Peyer's patch (tissue), 4 donors: ENCODE measurements at regions not wholly inside any gene's neighbourhood (a gene's known extent, or its start where the extent isn't known, plus 50 kb on each side); places are given as distances from the start of the nearest gene placed in this dataset.

Source experiments
- DNase-seq, 3 donors: peaks; one replicate each; pipeline ENCODE4 v3.0.0-alpha.2; 2017 to 2019
- H3K27ac ChIP-seq, 4 donors: fragments of 200-600 bp; sonication (generic); one replicate each; pipeline ENCODE4 v1.5.1; 2016 to 2019
- H3K27me3 ChIP-seq, 2 donors: fragments of 200-600 bp; sonication (generic); one replicate each; pipeline ENCODE4 v1.5.1; 2019
- H3K36me3 ChIP-seq, 3 donors: fragments of 200-600 bp; sonication (generic); one replicate each; pipeline ENCODE4 v1.5.1; 2016 to 2019
- H3K4me1 ChIP-seq, 4 donors: fragments of 200-600 bp; sonication (generic); one replicate each; pipeline ENCODE4 v1.5.1; 2016 to 2019
- H3K4me3 ChIP-seq, 4 donors: fragments of 200-600 bp; sonication (generic); 1 replicate in 3 of 4; 2 replicates in 1 of 4; pipeline ENCODE4 v1.5.1; 2016 to 2019; ENCODE audit warnings: mild to moderate bottlenecking in 1 of 4
- H3K9me3 ChIP-seq, 4 donors: fragments of 200-600 bp; sonication (generic); one replicate each; pipeline ENCODE4 v1.5.1; 2016 to 2019; ENCODE audit warnings: mild to moderate bottlenecking in 1 of 4
- CTCF ChIP-seq, 6 experiments: fragments of 450-650 bp in 4 of 6; fragments of 200-600 bp in 2 of 6; sonication (generic) in 1 of 6; IDR thresholded peaks; one replicate each; pipeline ENCODE4 v1.5.1; 2017 to 2019; ENCODE audit warnings: antibody characterized with exemption in 6 of 6, mild to moderate bottlenecking in 3 of 6, moderate library complexity in 1 of 6
- POLR2A ChIP-seq, 2 donors: fragments of 450-650 bp; IDR thresholded peaks; one replicate each; pipeline ENCODE4 v1.5.1; 2017; ENCODE audit warnings: antibody characterized with exemption in 2 of 2, mild to moderate bottlenecking in 2 of 2, moderate library complexity in 2 of 2

- no peak for TF ChIP-seq CTCF (IDR thresholded peaks at IDR 0.05)
- TF ChIP-seq POLR2A (IDR thresholded peaks at IDR 0.05) = no peak
- Histone ChIP-seq H3K4me3 (no peak overlapping the region), H3K27ac (peak overlapping the region in 1 of 4 donors; percentile 58), H3K36me3 (no peaks in the 10 kb centered on the region), H3K27me3 (no peaks in the 10 kb centered on the region), H3K9me3 (no peaks in the 10 kb centered on the region), H3K4me1 (no peaks in the 10 kb centered on the region)
- peak in 1 of 3 donors; percentile 22 for DNase-seq
Observed at GRCh38 chr18:8951491-8951890, 151.0 kb upstream of the NDUFV2 start.

- Histone ChIP-seq H3K4me3 (no peak overlapping the region), H3K9me3 (no peaks in the 10 kb centered on the region), H3K27ac (peak overlapping the region in 1 of 4 donors; percentile 58), H3K4me1 (no peaks in the 10 kb centered on the region), H3K36me3 (no peaks in the 10 kb centered on the region), H3K27me3 (no peaks in the 10 kb centered on the region)
- TF ChIP-seq POLR2A (IDR thresholded peaks at IDR 0.05) (no peak), CTCF (IDR thresholded peaks at IDR 0.05) (no peak)
- DNase-seq = no peak
Observed at GRCh38 chr18:8952174-8952573, 150.3 kb upstream of the NDUFV2 start.

GRCh38 chr18:8952769-8953760 is 149.4 kb upstream of the NDUFV2 start:
- DNase-seq = no peak
- TF ChIP-seq POLR2A (IDR thresholded peaks at IDR 0.05) = no peak
- no peak for TF ChIP-seq CTCF (IDR thresholded peaks at IDR 0.05)
- H3K36me3 ChIP-seq = no peaks in the 10 kb centered on the region
- H3K27ac ChIP-seq = no peak overlapping the region
- H3K9me3 ChIP-seq = no peaks in the 10 kb centered on the region
- H3K27me3 ChIP-seq = no peaks in the 10 kb centered on the region
- no peaks in the 10 kb centered on the region for H3K4me1 ChIP-seq
- no peak overlapping the region for H3K4me3 ChIP-seq

- TF ChIP-seq CTCF (IDR thresholded peaks at IDR 0.05) (no peak), POLR2A (IDR thresholded peaks at IDR 0.05) (no peak)
- Histone ChIP-seq H3K4me3 (no peak overlapping the region), H3K27ac (no peak overlapping the region), H3K36me3 (no peaks in the 10 kb centered on the region), H3K27me3 (no peaks in the 10 kb centered on the region), H3K4me1 (peaks cover 0 to 11% (median 0%) of the 10 kb centered on the region in 4 donors), H3K9me3 (no peaks in the 10 kb centered on the region)
- no peak for DNase-seq
Observed at GRCh38 chr18:8957731-8958130, 144.8 kb upstream of the NDUFV2 start.

- Histone ChIP-seq H3K27me3 (no peaks in the 10 kb centered on the region), H3K27ac (no peak overlapping the region), H3K9me3 (no peaks in the 10 kb centered on the region), H3K36me3 (no peaks in the 10 kb centered on the region), H3K4me3 (no peak overlapping the region), H3K4me1 (peaks cover 0 to 11% (median 0%) of the 10 kb centered on the region in 4 donors)
- DNase-seq = no peak
- no peak for TF ChIP-seq CTCF (IDR thresholded peaks at IDR 0.05)
Observed at GRCh38 chr18:8958660-8959059, 143.8 kb upstream of the NDUFV2 start.
